Liver (tissue), 3 donors: ENCODE measurements at regions not wholly inside any gene's neighbourhood (a gene's known extent, or its start where the extent isn't known, plus 50 kb on each side); places are given as distances from the start of the nearest gene placed in this dataset.

Source experiments
- ATF3 ChIP-seq: IDR thresholded peaks from 2 replicates; pipeline ENCODE4 v1.6.1; 2016; ENCODE audit warnings: antibody characterized with exemption
- CTCF ChIP-seq: fragments of 150-350 bp; IDR thresholded peaks from 2 replicates; pipeline ENCODE4 v1.5.1; 2017; ENCODE audit warnings: improper control_type of control experiment, low read depth, low read length; ENCODE audit not compliant: missing input control
- EGR1 ChIP-seq, 2 donors: IDR thresholded peaks; 2 replicates each; pipeline ENCODE4 v1.6.1; 2016 to 2018; ENCODE audit warnings: antibody characterized with exemption in 2 of 2, low read depth in 2 of 2
- FOXA1 ChIP-seq: IDR thresholded peaks from 2 replicates; pipeline ENCODE4 v1.6.1; 2016; ENCODE audit warnings: antibody characterized with exemption
- GABPA ChIP-seq, 2 donors: IDR thresholded peaks in 1 of 2; conservative IDR thresholded peaks in 1 of 2; 2 replicates each; pipeline ENCODE4 v1.6.1; 2016; ENCODE audit warnings: antibody characterized with exemption in 2 of 2, mild to moderate bottlenecking in 1 of 2, moderate library complexity in 1 of 2
- HNF4G ChIP-seq: IDR thresholded peaks from 2 replicates; pipeline ENCODE4 v1.6.1; 2016; ENCODE audit warnings: antibody characterized with exemption
- JUND ChIP-seq, 2 donors: IDR thresholded peaks; 2 replicates each; pipeline ENCODE4 v1.6.1; 2016; ENCODE audit warnings: antibody characterized with exemption in 2 of 2
- MAX ChIP-seq: IDR thresholded peaks from 2 replicates; pipeline ENCODE4 v1.6.1; 2016; ENCODE audit warnings: antibody characterized with exemption
- REST ChIP-seq: IDR thresholded peaks from 2 replicates; pipeline ENCODE4 v1.6.1; 2016; ENCODE audit warnings: antibody characterized with exemption, mild to moderate bottlenecking
- donor health status: healthy.
- donor health status: healthy.

GRCh38 chr16:55240888-55241287 lies 83.1 kb upstream of the IRX6 start:
- no peak for TF ChIP-seq FOXA1
- no peak for TF ChIP-seq CTCF
- TF ChIP-seq EGR1 (IDR thresholded peaks at IDR 0.05; ENCODE audit: low read depth in 2 of 2) = no peak
- TF ChIP-seq JUND (IDR thresholded peaks at IDR 0.05) = no peak
- TF ChIP-seq MAX = no peak
- TF ChIP-seq REST = no peak
- no peak for TF ChIP-seq GABPA (IDR thresholded peaks at IDR 0.05 in 1 of 2, conservative IDR thresholded peaks at IDR 0.05 in 1 of 2)
- no peak for TF ChIP-seq ATF3
- TF ChIP-seq HNF4G = no peak
